SU-DHL-6 (cell line): ENCODE measurements at regions not wholly inside any gene's neighbourhood (a gene's known extent, or its start where the extent isn't known, plus 50 kb on each side); places are given as distances from the start of the nearest gene placed in this dataset.

Source experiments
- H2AFZ ChIP-seq: fragments of 200-600 bp; sonication (generic); 2 replicates; pipeline ENCODE4 v1.6.1; 2014; ENCODE audit warnings: low read depth, mild to moderate bottlenecking, moderate library complexity, mixed read lengths, antibody characterized with exemption, low read length; ENCODE audit not compliant: severe bottlenecking
- H3F3A ChIP-seq: fragments of 200-600 bp; shearing (Covaris generic); 2 replicates; pipeline ENCODE4 v1.6.0; 2016; ENCODE audit warnings: antibody characterized with exemption, mild to moderate bottlenecking; ENCODE audit not compliant: insufficient read depth
- H3K27ac ChIP-seq: fragments of 200-600 bp; sonication (generic); 2 replicates; pipeline ENCODE4 v1.5.1; 2016; ENCODE audit warnings: low read depth, mild to moderate bottlenecking, low read length, moderate library complexity, mixed read lengths
- H3K27me3 ChIP-seq: fragments of 200-600 bp; sonication (generic), shearing (Covaris generic); 2 replicates; pipeline ENCODE4 v1.6.0; 2014; ENCODE audit warnings: mild to moderate bottlenecking, low read length
- H3K36me3 ChIP-seq: fragments of 200-600 bp; sonication (generic); 2 replicates; pipeline ENCODE4 v1.6.1; 2014; ENCODE audit warnings: mild to moderate bottlenecking, low read length, mixed read lengths
- H3K4me2 ChIP-seq: fragments of 300-600, 200-600 bp; shearing (Covaris generic), sonication (generic); 2 replicates; pipeline ENCODE4 v1.6.0; 2014; ENCODE audit warnings: low read length, low read depth, mild to moderate bottlenecking; ENCODE audit not compliant: poor library complexity, severe bottlenecking
- H3K4me3 ChIP-seq: fragments of 200-600 bp; sonication (generic); 2 replicates; pipeline ENCODE4 v1.5.1; 2014; ENCODE audit warnings: antibody characterized with exemption, low read length, mild to moderate bottlenecking, mixed read lengths; ENCODE audit not compliant: insufficient read depth, poor library complexity, severe bottlenecking
- H3K79me2 ChIP-seq: fragments of 200-600 bp; sonication (generic); 2 replicates; pipeline ENCODE4 v1.6.1; 2014; ENCODE audit warnings: mild to moderate bottlenecking, low read length, moderate library complexity; ENCODE audit not compliant: insufficient read depth
- H3K9ac ChIP-seq: fragments of 200-600 bp; sonication (generic); 2 replicates; pipeline ENCODE4 v1.7.0; 2014; ENCODE audit warnings: mild to moderate bottlenecking, low read length
- H3K9me2 ChIP-seq: fragments of 200-600 bp; sonication (generic); replicated peaks from 2 replicates; pipeline ENCODE4 v1.6.1; 2014; ENCODE audit warnings: low read length; ENCODE audit not compliant: insufficient read depth
- H3K9me3 ChIP-seq: fragments of 200-600 bp; sonication (generic); 2 replicates; pipeline ENCODE4 v1.6.1; 2014; ENCODE audit warnings: low read length, mixed read lengths; ENCODE audit not compliant: insufficient read depth
- H4K20me1 ChIP-seq: fragments of 200-600 bp; sonication (generic); 2 replicates; pipeline ENCODE4 v1.6.1; 2014; ENCODE audit warnings: low read depth, mild to moderate bottlenecking, antibody characterized with exemption, low read length, moderate library complexity, mixed read lengths
- CTCF ChIP-seq: fragments of 200-600 bp; sonication (generic); IDR thresholded peaks from one replicate; pipeline ENCODE4 v1.5.1; 2017; ENCODE audit warnings: antibody characterized with exemption, mild to moderate bottlenecking, low read length, moderate library complexity; ENCODE audit not compliant: insufficient read depth, poor library complexity, severe bottlenecking
- EZH2phosphoT487 ChIP-seq: fragments of 200-600 bp; sonication (generic), shearing (Covaris generic); conservative IDR thresholded peaks from 2 replicates; pipeline ENCODE4 v1.6.1; 2018; ENCODE audit warnings: mild to moderate bottlenecking, antibody characterized with exemption, low read length, moderate library complexity, mixed read lengths

- Histone ChIP-seq H3F3A (no peaks in the 10 kb centered on the region), H3K27me3 (no peaks in the 10 kb centered on the region), H3K36me3 (no peaks in the 10 kb centered on the region), H3K4me3 (no peak overlapping the region), H3K9me2 (no peaks in the 10 kb centered on the region), H3K27ac (no peak overlapping the region), H2AFZ (no peak overlapping the region), H3K9ac (no peak overlapping the region), H3K9me3 (no peaks in the 10 kb centered on the region), H3K4me2 (no peak overlapping the region), H4K20me1 (no peaks in the 10 kb centered on the region), H3K79me2 (no peaks in the 10 kb centered on the region)
- TF ChIP-seq EZH2phosphoT487: no peak
Measured at GRCh38 chr19:56934438-56935090, 94.0 kb upstream of the PEG3 start.

GRCh38 chr19:56939951-56940350, 99.4 kb upstream of the PEG3 start:
- Histone ChIP-seq H3K4me2 (no peak overlapping the region), H2AFZ (no peak overlapping the region), H3K4me3 (no peak overlapping the region), H3K27me3 (no peaks in the 10 kb centered on the region), H3K9me2 (no peaks in the 10 kb centered on the region), H3K79me2 (no peaks in the 10 kb centered on the region), H3K9ac (no peak overlapping the region), H3F3A (no peaks in the 10 kb centered on the region), H3K36me3 (no peaks in the 10 kb centered on the region), H4K20me1 (no peaks in the 10 kb centered on the region), H3K27ac (no peak overlapping the region), H3K9me3 (no peaks in the 10 kb centered on the region)
- no peak for TF ChIP-seq CTCF
- TF ChIP-seq EZH2phosphoT487: no peak

GRCh38 chr19:56942756-56943155, 102.2 kb upstream of the PEG3 start:
- H3K9me3 ChIP-seq: no peaks in the 10 kb centered on the region
- H3K4me2 ChIP-seq: no peak overlapping the region

More at GRCh38 chr19:56942756-56943155, 102.2 kb upstream of the PEG3 start:
- Histone ChIP-seq H3K9me2 (no peaks in the 10 kb centered on the region), H3K27me3 (no peaks in the 10 kb centered on the region), H3K9ac (no peak overlapping the region), H3K36me3 (no peaks in the 10 kb centered on the region), H3K27ac (no peak overlapping the region), H3K79me2 (no peaks in the 10 kb centered on the region), H4K20me1 (no peaks in the 10 kb centered on the region), H2AFZ (no peak overlapping the region), H3F3A (no peaks in the 10 kb centered on the region), H3K4me3 (no peak overlapping the region)
- no peak for TF ChIP-seq EZH2phosphoT487
- no peak for TF ChIP-seq CTCF
